ENCODE measurements at regions not wholly inside any gene's neighbourhood (a gene's known extent, or its start where the extent isn't known, plus 50 kb on each side); places are given as distances from the start of the nearest gene placed in this dataset.
"Not testable (repeated sequence)": the region's sequence is repeated elsewhere in the genome, so short reads cannot be mapped to it uniquely, and the experiment has no call there.

GRCh38 chr4:18113710-18114331, 92.3 kb upstream of the LCORL start:
- no peak for TF ChIP-seq CTCF (IDR thresholded peaks at IDR 0.05; ENCODE audit: insufficient read depth, low read depth, low read length, missing control alignments)
- no peak for DNase-seq (ENCODE audit: low read depth)
- H3K4me3 ChIP-seq (ENCODE audit: low read length): no peak overlapping the region

GRCh38 chr4:18111081-18111480, 89.5 kb upstream of the LCORL start:
- no peak for TF ChIP-seq CTCF (IDR thresholded peaks at IDR 0.05; ENCODE audit: insufficient read depth, low read depth, low read length, missing control alignments)
- peak; percentile 35 for DNase-seq (ENCODE audit: low read depth)
- no peak overlapping the region for H3K4me3 ChIP-seq (ENCODE audit: low read length)

GRCh38 chr4:18110099-18110498, 88.5 kb upstream of the LCORL start:
- DNase-seq (ENCODE audit: low read depth): no peak
- no peak overlapping the region for H3K4me3 ChIP-seq (ENCODE audit: low read length)
- TF ChIP-seq CTCF (IDR thresholded peaks at IDR 0.05; ENCODE audit: insufficient read depth, low read depth, low read length, missing control alignments): no peak

- DNase-seq (ENCODE audit: low read depth): no peak
- H3K4me3 ChIP-seq (ENCODE audit: low read length): no peak overlapping the region
- no peak for TF ChIP-seq CTCF (IDR thresholded peaks at IDR 0.05; ENCODE audit: insufficient read depth, low read depth, low read length, missing control alignments)
Observed at GRCh38 chr4:18109676-18110075, 88.1 kb upstream of the LCORL start.

DNA sequence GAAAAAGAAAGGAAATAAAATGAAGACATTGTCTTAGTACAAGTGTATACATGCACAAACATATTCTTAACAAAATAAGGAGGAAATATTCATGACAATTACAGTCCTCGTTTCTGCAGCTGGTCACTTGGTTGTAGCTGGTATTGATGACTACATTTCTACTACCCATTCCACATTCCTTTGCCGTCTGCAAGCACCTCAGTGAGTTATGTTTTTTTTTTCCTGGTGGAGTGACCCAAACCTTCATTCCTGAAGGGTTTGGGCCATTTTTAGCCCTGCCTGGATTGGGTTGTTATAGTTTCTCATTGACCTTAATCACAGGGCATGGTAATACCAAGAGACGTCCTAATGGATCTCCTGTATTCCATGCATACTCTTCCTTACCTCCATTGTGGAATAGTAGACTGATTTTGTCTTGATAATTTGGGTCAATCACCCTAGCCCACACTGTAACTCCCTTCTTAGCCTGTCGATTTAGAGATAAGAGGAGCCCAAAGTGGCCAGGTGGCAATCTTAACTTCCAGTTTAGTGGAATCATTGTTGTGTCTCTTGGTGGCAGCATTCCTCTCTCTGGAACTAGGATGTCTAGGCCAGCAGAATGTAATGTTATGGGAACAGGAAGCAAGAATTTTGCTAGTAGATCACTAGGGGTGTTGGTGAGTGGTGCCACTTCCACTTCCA, 86.4 kb upstream of the LCORL start:
- peak; percentile 47 for DNase-seq (ENCODE audit: low read depth)
- not testable (repeated sequence) for H3K4me3 ChIP-seq (ENCODE audit: low read length)

DNA sequence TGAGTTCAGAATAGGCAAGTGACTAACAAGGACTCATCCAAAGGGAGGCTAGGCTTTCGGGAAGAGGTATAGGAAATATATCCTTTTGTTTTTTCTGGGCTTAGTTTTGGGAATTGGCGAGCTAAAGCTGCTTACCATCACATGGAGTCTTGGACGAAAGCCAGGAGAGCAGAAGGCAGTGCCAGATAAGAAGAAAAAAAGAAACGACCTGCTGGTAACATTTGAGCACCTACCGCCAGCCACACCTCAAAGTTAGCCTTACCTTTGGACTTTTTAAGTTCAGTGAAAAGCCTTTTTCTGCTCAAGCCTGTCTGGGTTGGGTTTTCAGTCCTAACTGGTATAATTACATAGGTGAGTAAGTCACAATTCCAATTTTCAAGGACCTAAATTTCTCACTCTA, 85.1 kb upstream of the LCORL start:
- no peak overlapping the region for H3K4me3 ChIP-seq (ENCODE audit: low read length)
- TF ChIP-seq CTCF (IDR thresholded peaks at IDR 0.05; ENCODE audit: insufficient read depth, low read depth, low read length, missing control alignments): no peak
- DNase-seq (ENCODE audit: low read depth): peak; percentile 20

DNA sequence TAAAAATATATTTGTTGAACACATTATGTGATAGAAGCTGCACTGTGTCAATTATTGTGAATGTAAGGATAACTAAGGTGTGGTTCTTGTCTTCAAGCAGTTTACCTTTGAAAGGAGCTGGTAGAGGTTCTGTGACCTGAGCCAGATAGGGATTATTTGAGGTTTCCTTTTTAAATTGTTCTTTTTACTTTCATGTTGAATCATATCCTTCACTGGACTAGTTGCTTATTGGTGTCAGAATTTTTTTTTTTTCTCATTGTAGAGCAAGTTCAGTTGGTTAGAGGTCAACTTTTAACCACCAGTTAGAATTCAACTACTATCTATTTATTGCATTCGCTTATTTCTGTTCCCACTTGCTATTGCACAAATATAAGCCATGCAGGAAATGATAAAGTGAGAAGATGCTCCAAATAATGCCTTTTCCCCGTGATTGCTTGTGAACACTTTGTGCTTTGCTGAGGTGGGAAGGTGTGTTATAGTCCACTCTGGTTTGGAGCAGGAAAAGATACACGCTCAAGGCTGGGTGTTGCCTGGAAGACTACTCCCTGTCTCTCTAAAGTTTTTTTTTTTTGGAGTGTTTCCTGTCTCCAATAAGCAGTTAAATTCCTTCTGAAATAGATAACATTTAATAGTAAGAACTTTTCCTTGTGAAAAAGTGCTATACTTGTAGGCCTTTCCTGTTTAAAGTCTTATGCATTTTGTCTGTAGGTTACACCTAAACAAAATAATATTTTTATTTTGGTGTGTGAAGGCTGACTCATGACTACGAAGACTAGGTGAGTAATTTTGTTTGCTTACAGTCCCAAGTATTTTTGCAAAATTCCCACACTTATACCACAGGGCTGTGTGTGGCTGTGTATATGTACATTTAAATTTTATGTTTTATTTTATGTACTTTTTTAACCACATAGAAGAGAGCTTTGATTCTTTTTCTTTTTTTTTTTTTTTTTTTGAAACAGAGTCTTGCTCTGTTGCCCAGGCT, 83.8 kb upstream of the LCORL start:
- DNase-seq (ENCODE audit: low read depth): peak; percentile 60
- TF ChIP-seq CTCF (IDR thresholded peaks at IDR 0.05; ENCODE audit: insufficient read depth, low read depth, low read length, missing control alignments): no peak
- H3K4me3 ChIP-seq (ENCODE audit: low read length): no peak overlapping the region
